GM19455 (cell line): ENCODE measurements at regions not wholly inside any gene's neighbourhood (a gene's known extent, or its start where the extent isn't known, plus 50 kb on each side); places are given as distances from the start of the nearest gene placed in this dataset.

ENCODE experiments used
- ATAC-seq: cut with Tn5 transposase; IDR thresholded peaks from one replicate; pipeline ENCODE4 v1.9.1; 2021; ENCODE audit not compliant: unreplicated experiment

DNA sequence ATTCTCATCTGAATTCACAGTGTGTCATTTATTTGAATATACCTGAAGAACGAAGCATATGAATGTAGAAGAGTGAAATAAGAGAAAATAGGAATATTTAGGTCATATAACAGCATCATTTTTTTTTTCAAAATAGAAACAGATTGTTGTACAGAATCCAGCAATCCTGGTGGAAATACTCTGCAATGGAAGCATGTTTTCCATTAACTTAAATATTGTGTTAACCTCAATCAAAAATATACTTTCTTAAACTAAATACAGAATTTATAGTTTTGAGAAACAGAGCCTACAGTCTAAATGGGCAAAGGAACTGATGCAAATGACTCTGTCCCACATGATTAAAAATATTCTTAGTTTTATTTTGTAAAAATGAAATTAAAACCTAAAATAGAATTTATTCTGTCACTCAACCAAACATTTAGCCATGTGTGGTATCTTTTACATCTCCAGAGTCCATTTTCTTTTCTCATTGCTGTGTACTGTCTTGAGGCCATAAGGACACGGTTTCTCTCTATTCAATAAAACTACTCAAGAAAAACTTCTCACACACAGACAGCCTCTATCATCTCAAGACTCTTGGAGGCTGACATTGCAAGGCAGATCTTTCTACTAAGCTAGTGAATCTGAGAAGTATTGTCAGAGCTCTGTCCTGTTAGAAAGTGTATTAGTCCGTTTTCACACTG, 322.6 kb downstream of the LTN1 start:
- no peak for ATAC-seq

DNA sequence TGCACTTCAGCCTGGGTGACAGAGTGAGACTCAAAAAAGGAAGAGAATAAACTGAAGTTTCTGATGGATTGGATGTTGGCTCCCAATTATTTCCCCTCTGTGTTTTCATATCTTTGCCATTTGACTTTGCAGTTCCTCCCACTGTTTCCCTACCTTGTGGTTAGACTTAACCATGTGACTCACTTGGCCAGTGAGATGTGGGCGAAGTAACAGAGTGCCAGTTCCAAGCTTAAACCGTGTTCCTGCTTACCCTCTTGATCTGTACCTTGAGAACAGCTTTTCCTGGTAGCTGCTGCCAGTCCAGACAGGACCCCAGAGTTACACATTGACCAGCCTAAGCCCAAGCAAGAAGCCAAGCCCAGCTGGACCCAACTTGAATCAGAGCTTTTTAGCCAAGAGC, 323.4 kb downstream of the LTN1 start:
- ATAC-seq: no peak

DNA sequence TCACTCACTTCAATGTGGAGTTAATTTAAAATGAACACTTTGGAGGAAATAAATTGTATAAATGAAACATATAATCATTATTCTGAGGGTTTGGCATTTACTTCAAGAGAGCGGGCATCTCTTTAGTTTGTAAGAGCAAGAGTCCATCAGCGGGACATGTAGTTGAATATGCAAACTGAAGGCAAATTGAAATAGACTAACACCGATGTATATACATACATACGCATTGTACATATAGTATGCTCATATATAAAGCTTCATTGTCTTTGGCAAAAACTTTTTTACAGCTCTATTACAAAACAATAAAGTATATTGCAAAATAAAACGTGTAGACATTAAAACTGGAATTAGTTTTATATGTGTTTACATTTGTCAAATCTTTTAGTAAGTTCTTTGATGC, 328.9 kb downstream of the LTN1 start:
- ATAC-seq: no peak

DNA sequence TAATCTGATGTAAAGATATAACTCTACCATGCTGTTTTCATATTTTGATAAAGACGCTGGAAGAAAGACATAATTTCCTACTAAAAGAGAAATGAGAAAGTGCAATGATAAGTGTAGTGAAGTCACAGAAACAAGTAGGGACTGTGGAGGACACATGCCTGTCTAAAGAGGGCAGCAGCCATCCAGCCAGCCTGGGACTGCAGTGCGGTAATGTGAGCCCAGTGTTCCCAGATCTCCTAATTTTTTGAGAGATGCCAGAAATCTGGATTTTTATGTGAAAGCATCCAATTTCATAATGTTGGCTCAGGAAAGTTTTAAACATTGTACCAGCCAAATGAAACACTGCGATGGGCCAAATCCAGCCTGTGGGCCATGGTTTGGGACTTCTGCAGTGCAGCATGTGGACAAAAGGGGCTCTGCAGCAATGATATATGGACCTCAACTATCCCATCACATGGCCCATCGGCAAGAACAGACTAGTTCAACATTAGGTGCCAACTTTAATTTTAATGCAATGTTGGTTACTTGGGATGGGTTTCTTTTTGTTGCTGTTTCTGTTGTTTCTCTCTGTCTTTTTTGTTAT, 329.5 kb downstream of the LTN1 start:
- ATAC-seq: no peak

DNA sequence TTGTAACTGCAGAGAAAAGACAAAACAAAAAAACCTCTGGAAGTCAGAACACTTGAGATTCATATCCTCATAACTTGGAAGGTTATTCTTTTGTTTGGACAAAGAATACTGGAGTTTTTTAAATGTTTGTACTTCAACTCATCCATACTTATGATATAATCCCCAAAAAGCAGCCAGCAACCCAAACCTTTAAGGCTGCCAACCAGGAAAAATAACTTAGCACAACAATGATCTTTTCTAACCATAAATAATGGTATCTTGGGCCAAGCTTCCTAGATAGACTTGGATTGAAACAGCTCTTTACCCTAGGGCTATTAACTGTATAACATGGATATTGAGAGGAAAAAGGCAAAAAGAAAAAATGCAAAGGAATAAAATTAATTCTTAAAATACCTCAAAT, 335.1 kb downstream of the LTN1 start:
- ATAC-seq: no peak

DNA sequence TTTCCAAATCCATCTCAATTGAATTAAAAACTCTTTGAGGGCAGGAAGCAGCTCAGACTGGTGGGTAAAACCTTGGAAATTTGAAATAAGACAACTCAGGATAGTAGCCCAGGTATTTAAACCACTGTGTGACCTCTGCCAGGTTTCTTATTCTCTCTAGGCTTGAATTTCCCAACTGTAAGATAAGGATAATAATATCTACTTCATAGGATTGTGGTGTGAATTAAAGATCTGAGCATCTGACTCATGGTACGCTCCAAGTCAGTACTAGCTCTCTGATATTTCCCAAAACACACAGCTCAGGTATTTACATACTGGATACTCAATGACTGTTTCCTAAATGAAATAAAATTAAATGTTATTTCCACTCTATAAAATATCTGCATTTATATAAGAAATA, 337.2 kb downstream of the LTN1 start:
- ATAC-seq: no peak

DNA sequence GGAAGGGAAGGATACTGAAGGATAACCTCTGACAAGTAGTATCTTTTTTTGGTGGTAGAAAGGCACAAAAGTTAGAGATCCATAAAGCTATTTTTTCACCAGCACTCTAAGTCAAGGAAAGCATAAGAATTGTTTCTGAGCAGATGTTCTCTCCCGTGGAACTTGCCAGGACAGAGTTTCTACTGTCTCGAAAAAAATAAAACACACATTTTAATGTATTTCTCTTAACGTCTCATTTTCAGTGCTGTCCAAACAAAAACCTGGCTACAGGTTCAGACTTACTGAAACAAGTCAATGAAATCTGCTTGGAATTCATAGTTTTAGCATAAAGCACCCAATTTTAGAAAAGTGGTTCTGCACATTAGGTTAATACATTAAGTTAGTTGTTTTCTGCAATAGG, 338.3 kb downstream of the LTN1 start:
- no peak for ATAC-seq

DNA sequence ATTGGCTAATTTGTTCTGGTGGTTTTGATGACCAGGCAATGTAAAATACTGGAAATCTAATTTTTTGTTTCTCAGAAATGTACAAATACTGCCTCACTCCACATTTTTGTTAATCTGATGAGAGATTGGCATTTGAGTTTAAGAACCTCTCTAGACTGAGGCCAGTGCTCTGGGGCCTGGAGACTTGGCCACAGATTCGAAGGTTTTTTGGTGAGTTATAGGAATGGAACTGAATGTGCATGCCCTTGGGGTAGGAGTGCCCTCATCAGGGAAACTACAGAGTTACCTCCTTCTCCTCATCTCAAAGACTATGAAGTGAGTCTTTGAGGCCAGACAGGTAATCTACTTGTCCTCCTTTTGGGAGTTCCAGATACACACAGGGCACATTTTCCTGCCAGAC, 347.9 kb downstream of the LTN1 start:
- ATAC-seq: no peak

DNA sequence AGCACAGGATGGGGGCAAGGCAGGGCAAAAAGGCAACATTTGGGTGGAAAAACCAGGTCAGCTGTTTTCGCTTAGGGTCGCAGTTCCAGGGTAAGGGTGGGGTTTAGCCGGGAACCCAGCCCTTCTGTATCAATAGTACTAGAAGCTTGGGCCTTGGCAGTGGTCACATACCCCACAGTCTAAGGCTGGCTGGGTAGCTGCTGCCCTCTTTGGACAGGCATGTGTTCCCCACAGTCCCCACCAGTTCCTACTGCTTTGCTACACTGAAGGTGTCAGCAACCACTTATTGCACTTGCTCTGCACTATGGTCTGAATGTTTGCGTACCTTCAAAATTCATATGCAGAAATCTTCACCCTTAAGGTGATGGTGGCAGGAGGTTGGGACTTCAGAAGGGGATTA, 349.8 kb downstream of the LTN1 start:
- no peak for ATAC-seq

DNA sequence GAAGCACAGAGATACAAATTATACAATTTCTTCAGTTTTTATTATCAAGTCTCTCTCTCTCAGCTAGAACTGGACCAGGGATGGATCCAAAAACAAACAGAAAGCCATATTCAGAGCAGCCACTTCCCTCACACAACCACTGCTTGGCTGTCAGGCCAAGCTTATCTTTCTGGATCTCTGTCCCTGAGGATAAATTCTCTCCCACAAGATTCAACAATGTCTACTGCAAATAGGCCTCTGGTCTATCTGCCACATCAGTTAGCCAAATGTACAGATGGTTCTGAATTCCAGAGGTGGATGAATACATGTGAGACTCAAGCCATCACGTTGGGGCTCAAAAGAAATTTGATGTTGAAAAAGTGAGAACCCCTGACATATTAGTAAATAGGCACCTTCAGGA, 350.9 kb downstream of the LTN1 start:
- ATAC-seq: no peak

DNA sequence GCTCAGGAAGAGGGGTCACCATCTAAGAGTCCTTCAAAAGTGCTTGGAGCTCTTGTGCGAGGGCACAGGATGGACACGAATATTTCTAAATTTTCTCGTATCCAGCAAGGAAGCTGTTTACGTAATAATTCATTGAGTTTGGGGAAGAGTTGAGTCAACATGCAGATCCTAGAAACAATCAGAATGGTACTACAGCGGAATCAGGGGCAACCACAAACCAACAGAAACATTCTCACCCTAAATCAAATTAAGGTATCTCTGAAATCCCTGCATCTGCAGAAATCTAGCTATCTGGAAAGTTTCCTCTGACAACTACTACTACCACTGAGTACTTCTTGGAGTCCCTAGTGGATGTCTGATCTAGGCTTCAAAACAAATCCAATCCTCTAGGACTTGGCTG, 352.4 kb downstream of the LTN1 start:
- no peak for ATAC-seq

DNA sequence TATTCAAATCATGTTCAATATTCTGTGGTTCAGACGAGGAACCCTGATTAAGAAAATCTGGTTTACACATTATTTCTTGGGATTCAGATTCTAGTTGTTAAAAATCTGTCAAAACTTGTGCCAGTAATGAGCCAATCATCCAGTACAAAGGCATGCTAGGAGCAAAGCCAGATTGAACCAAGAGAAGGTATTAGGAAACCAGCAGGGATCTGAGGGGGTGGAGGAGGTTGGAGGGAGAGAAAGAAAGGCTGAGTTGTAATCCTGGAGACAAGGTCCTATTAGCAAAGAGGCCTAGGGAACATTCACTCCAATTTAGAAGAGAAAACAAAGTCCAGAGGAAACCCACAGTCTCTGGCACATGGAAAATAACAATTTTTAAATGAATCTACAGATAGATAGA, 352.9 kb downstream of the LTN1 start:
- ATAC-seq: no peak

DNA sequence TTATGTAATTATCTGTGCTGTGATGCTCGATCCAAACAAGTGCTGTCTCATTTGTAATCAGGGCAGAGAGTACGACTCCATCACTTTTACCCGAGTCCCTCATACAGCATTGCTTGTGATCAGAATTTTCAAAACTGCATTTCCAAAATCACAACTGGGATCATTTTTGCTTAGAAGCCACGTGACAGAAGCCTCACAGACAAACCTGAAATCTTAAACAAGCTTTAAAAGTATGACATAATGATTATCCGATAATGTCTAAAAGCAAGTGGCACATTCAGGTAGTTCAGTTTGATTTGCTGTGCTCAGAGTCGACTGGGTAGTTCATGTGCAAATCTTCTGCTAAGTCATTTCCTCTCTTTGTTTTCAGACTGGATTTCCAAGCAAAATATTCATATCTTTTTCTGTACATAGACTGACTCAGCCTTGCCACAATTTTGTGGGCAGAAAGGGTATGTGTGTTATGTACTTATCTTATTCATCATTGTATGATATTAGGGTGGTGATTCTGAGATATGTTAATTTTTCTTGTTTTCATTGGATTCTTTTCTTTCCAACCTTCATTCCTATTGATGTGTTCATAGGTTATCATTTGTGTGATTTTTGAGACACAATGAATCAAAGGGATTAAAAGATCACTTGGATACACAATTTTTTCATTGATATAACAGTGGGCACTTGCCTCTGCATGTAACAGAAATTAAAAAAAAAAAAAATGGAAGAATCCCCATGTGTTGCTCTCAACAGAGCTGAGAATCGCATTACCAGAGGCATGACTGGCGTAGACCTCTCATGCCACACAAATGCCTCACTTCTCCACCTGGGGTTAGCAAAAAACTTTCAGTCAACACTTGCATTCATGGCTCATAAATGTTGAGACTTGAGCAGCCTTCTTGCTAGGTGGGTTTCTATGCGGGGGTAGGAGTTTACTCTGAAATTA, 355.7 kb downstream of the LTN1 start:
- ATAC-seq: no peak

DNA sequence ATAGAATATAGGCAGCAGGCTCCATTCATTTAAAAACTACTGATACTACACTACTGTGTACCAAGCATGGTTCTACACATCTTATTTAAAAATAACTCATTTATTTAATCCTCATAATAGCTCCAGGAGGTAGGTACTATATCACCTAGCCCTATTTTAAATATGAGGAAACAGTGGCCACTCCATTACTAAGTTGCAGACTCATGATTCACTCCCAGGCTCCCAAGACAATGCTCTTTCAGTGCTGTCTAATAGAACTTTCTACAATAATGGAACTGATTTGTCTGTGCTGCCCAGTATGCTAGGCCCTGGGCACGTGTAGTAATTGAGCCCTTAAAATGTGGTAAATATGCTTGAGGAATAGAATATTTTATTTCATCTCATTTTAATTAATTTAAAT, 357.1 kb downstream of the LTN1 start:
- ATAC-seq: no peak

DNA sequence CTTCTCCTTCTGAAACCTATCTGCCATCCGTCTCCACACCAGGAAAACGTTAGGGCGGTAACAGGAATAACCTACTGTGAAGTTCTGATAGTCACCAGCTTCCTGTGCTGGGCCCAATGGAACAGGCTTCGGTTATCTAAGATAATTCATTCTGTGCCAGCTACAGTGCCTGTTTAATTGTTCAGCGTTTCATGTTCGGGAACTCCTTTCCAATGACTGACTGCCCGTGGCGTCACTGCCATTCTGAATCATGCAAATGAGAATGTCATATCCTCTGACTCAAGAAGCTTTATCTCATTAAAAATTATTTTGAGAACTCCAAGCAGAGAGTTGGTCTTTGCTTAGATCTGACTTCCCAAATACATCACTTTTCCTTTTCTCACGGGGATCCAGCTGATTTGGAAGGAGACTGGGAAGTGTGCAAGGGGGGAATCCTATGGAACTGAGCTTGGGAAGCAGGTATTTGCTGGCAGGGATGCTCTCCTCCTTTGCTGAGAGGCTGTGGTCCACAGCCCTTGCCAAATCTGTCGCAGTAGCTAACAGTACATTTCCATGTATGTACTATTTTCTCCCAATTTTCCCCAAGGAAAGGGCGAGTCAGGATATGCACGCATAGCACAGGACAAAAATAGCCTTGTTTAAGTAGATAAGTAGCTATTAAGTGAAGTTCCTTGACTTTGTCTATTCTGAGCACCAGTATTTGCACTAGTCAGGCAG, 358.7 kb downstream of the LTN1 start:
- no peak for ATAC-seq

DNA sequence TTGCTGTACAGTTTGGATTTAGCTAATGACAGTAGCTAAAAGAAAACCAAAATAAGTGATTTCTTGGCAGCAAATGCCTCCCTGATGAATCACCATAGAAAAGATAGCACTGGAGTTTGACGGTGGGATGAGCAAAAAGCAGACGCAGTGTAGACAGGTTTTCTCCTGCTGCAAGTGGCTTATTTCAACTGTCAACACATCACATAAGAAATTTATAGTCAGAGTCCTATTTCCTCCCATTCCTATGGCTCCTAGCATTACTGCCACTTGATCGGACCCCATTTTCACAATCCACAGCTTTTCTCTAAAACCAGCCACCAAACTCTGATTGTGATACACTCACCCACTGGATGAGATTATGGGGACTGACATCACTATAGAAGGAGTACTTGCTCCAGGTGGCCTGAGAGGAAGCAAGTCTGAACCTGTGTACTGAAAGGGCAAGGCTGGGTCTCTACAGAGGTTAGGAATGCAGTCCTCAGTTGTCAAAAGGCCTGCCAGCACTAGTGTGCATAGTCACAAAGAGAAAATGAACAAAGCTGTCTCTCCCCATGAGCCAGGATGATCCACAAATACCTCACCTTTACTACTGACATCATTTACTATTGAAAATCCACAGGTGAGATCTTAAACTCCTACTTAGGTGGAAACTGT, 359.8 kb downstream of the LTN1 start:
- no peak for ATAC-seq

DNA sequence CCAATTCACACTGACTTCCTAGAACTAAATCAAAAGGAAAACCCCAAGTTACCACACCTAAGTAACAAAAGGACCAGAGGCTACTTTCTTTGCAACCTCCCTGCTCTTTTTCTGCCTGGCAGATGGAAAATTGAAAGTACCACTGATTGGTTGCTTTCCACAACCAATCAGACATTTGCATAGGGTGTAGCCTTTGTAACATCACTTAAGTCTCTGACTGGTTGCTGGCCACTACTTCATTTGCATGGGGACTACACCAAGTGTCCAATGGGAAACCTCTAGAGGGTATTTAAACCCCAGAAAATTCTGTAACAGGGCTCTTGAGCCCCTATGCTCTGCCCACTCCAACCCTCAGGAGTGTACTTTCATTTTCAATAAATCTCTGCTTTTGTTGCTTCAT, 365.0 kb downstream of the LTN1 start:
- no peak for ATAC-seq

DNA sequence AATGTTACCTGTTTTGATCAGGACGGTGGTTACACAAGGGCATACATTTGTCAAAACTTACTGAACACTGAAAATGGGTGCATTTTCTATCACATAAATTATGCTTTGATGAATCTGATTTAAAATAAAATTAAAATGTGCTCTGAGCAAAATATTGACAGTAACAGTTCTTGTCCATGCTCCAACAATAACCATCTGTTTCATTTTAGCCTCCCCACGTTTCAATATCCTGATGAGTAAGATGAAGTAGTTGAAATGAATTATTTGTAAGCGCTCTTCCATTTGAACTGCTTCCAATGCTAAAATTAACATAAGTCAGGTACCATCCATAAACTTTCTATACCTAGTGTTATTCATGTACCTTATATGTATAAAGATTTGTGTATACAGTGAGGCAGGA, 365.4 kb downstream of the LTN1 start:
- no peak for ATAC-seq

DNA sequence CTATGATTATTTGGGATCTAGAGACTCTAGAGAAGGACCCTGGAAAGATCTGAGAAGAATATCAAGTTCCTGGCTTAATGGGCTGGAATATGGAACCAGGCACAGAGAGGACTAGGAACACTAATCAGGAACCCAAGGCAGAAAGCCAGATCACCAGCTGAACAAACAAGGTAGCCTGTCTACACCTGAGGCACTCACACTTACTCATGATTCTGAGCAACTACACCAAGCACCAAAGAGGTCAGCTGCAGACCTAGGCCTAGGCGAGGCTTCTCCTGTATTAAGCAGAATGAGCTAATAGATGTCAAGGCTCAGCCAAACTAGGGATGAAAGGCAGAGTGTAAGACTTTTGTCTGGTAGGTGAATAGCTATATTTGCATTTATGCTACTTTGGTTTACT, 368.1 kb downstream of the LTN1 start:
- no peak for ATAC-seq

DNA sequence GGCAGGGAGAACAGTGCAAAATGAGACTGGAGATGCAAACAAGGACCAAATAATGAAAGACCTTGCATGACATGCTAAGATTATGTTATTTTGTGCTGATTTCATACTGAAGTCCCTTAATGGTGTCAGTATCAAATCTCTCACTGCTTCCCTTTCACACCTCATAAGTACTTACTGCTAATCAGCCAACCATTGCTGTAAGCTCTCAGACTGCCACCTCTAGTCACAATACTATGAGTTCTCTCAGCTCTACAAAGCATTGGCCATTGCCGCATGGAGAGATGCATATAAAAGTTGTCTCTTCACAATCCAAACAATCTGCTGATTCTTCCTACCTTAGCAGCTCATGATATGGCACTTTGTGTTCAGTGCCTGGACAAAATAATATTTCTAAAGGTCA, 375.4 kb downstream of the LTN1 start:
- ATAC-seq: no peak

DNA sequence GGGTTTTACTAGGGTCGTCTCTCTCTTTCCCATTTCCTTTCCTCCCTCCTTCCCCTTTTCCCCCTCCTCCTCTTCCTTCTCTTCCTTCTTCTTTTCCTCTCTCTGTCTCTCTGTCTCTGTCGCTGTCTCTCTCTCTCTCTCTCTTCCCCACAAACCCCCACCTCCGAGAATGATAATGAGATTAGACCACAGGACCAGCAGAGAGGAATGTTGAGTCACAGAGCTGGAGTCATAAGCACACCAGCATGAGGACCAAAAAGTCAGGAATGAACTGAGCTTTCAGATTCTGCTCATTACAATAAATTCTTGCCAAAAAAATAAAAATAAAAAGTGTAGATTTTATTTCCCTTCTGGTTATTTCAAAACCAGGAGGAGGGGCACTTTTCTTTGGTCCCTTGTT, 377.4 kb downstream of the LTN1 start:
- ATAC-seq: no peak
